SK-N-SH (cell line): ENCODE measurements at regions not wholly inside any gene's neighbourhood (a gene's known extent, or its start where the extent isn't known, plus 50 kb on each side); places are given as distances from the start of the nearest gene placed in this dataset.

Experiments
- CTCF ChIA-PET: fragments of 300-600, 350-600 bp; formaldehyde crosslinking; extraction: SDS; loops from one replicate; lab custom pipeline; 2021; lab: Yijun Ruan, JAX
- POLR2A ChIA-PET: fragments of 350-600 bp; sonication (Branson Sonifier 250); formaldehyde crosslinking; extraction: SDS; loops from one replicate; lab custom pipeline; 2020; ENCODE audit warnings: antibody characterized with exemption, inconsistent platforms; lab: Yijun Ruan, JAX
- DNase-seq: peaks from one replicate; pipeline ENCODE4 v3.0.0; 2012
- H2AFZ ChIP-seq: fragments of 200-600 bp; sonication (generic); 2 replicates; pipeline ENCODE4 v1.8.1; 2016; ENCODE audit warnings: antibody characterized with exemption, mild to moderate bottlenecking, low read depth
- H3F3A ChIP-seq: fragments of 200-600 bp; sonication (generic); replicated peaks from 2 replicates; pipeline ENCODE3; 2016; ENCODE audit warnings: antibody characterized with exemption, mild to moderate bottlenecking; ENCODE audit not compliant: insufficient read depth
- H3K27ac ChIP-seq, 2 experiments: fragments of 200-500 bp in 1 of 2; fragments of 200-600 bp in 1 of 2; sonication (Bioruptor generic) in 1 of 2; sonication (generic), shearing (Covaris generic) in 1 of 2; 2 replicates each; pipeline versions ENCODE4 v1.5.1 to v1.6.1; 2014 to 2016; ENCODE audit warnings: low read depth in 2 of 2, inconsistent platforms in 1 of 2, low read length in 1 of 2, mild to moderate bottlenecking in 1 of 2, mixed read lengths in 1 of 2
- H3K27me3 ChIP-seq: fragments of 200-600 bp; sonication (generic), shearing (Covaris generic); 2 replicates; pipeline ENCODE4 v1.6.1; 2016; ENCODE audit warnings: mixed run types; ENCODE audit not compliant: insufficient read depth
- H3K36me3 ChIP-seq, 2 experiments: fragments of 200-500 bp in 1 of 2; fragments of 200-600 bp in 1 of 2; sonication (Bioruptor generic) in 1 of 2; sonication (generic) in 1 of 2; replicated peaks in 1 of 2; 2 replicates each; pipeline versions ENCODE3 to v1.5.1; 2014 to 2016; ENCODE audit warnings: low read length in 1 of 2, mild to moderate bottlenecking in 1 of 2; ENCODE audit not compliant: insufficient read depth in 2 of 2, control insufficient read depth in 1 of 2
- H3K4me1 ChIP-seq, 2 experiments: fragments of 200-500 bp in 1 of 2; fragments of 200-600 bp in 1 of 2; sonication (Bioruptor generic) in 1 of 2; sonication (generic), shearing (Covaris generic) in 1 of 2; 2 replicates each; pipeline versions ENCODE4 v1.5.1 to v1.6.1; 2014 to 2016; ENCODE audit warnings: low read depth in 1 of 2, low read length in 1 of 2, mixed run types in 1 of 2; ENCODE audit not compliant: insufficient read depth in 2 of 2, control insufficient read depth in 1 of 2
- H3K4me2 ChIP-seq: fragments of 200-600 bp; sonication (generic), shearing (Covaris generic); 2 replicates; pipeline ENCODE4 v1.6.1; 2017; ENCODE audit warnings: mixed run types
- H3K4me3 ChIP-seq, 2 experiments: fragments of 200-500 bp in 1 of 2; fragments of 200-600 bp in 1 of 2; sonication (Bioruptor generic) in 1 of 2; sonication (generic), shearing (Covaris generic) in 1 of 2; 2 replicates each; pipeline versions ENCODE4 v1.5.1 to v1.8.1; 2014 to 2016; ENCODE audit warnings: low read depth in 2 of 2, inconsistent platforms in 1 of 2, low read length in 1 of 2, mild to moderate bottlenecking in 1 of 2, mixed read lengths in 1 of 2, moderate library complexity in 1 of 2
- H3K79me2 ChIP-seq: fragments of 200-600 bp; sonication (generic); 2 replicates; pipeline ENCODE4 v1.8.1; 2017; ENCODE audit warnings: mild to moderate bottlenecking; ENCODE audit not compliant: insufficient read depth
- H3K9ac ChIP-seq: fragments of 200-600 bp; sonication (generic); 2 replicates; pipeline ENCODE4 v1.6.1; 2017; ENCODE audit warnings: mixed run types
- H3K9me2 ChIP-seq: fragments of 200-600 bp; sonication (generic); 2 replicates; pipeline ENCODE4 v1.6.1; 2017; ENCODE audit warnings: mixed run types
- H3K9me3 ChIP-seq: fragments of 200-600 bp; sonication (generic); 2 replicates; pipeline ENCODE4 v1.6.1; 2017; ENCODE audit warnings: mixed run types, mild to moderate bottlenecking, moderate library complexity
- H4K20me1 ChIP-seq: fragments of 200-600 bp; sonication (generic); 2 replicates; pipeline ENCODE4 v1.6.1; 2017; ENCODE audit warnings: mild to moderate bottlenecking, mixed run types; ENCODE audit not compliant: insufficient read depth
- CHD2 ChIP-seq: fragments of 150-350 bp; IDR thresholded peaks from 2 replicates; pipeline ENCODE4 v1.6.1; 2018; ENCODE audit warnings: low read length; ENCODE audit not compliant: partially characterized antibody
- EP300 ChIP-seq, 2 experiments: IDR thresholded peaks; 2 replicates each; pipeline versions ENCODE4 v1.4.0 to v1.6.1; 2012; ENCODE audit warnings: borderline replicate concordance in 1 of 2, low read depth in 1 of 2, low read length in 1 of 2
- EZH2phosphoT487 ChIP-seq: fragments of 200-600 bp; sonication (generic); IDR thresholded peaks from 2 replicates; pipeline ENCODE4 v1.6.1; 2017; ENCODE audit warnings: low read depth, mixed run types, mild to moderate bottlenecking, antibody characterized with exemption, moderate library complexity, borderline replicate concordance
- FOXJ3 ChIP-seq: sonication (generic); formaldehyde crosslinking; IDR thresholded peaks from 2 replicates; pipeline ENCODE4 v1.5.1; 2020; ENCODE audit warnings: mild to moderate bottlenecking, missing genetic modification reagents
- FOXM1 ChIP-seq: IDR thresholded peaks from 2 replicates; pipeline ENCODE4 v1.4.0; 2012; ENCODE audit warnings: low read depth, mild to moderate bottlenecking
- GABPA ChIP-seq: IDR thresholded peaks from 2 replicates; pipeline ENCODE4 v1.4.0; 2012; ENCODE audit warnings: low read depth, mild to moderate bottlenecking
- IRF3 ChIP-seq: fragments of 150-350 bp; IDR thresholded peaks from 2 replicates; pipeline ENCODE4 v1.6.1; 2016; ENCODE audit warnings: mild to moderate bottlenecking, low read depth, low read length
- JUND ChIP-seq: IDR thresholded peaks from 2 replicates; pipeline ENCODE4 v1.4.0; 2012
- MEF2A ChIP-seq: IDR thresholded peaks from 2 replicates; pipeline ENCODE4 v1.4.0; 2012; ENCODE audit warnings: low read depth, borderline replicate concordance
- NFIC ChIP-seq: IDR thresholded peaks from 2 replicates; pipeline ENCODE4 v1.4.0; 2012; ENCODE audit warnings: borderline replicate concordance
- RAD21 ChIP-seq: IDR thresholded peaks from 2 replicates; pipeline ENCODE4 v1.6.1; 2012; ENCODE audit warnings: mild to moderate bottlenecking, low read length
- REST ChIP-seq: IDR thresholded peaks from 2 replicates; pipeline ENCODE4 v1.6.1; 2012; ENCODE audit warnings: mild to moderate bottlenecking, low read depth, low read length, moderate library complexity
- RFX5 ChIP-seq: IDR thresholded peaks from 2 replicates; pipeline ENCODE4 v1.6.1; 2012; ENCODE audit warnings: mild to moderate bottlenecking, improper control_type of control experiment, low read length
- RXRA ChIP-seq: IDR thresholded peaks from 2 replicates; pipeline ENCODE4 v1.4.0; 2012; ENCODE audit warnings: low read depth, mild to moderate bottlenecking, borderline replicate concordance
- SIN3A ChIP-seq: IDR thresholded peaks from 2 replicates; pipeline ENCODE4 v1.6.1; 2012; ENCODE audit warnings: low read depth, mild to moderate bottlenecking, low read length, moderate library complexity, borderline replicate concordance
- TAF1 ChIP-seq: IDR thresholded peaks from 2 replicates; pipeline ENCODE4 v1.6.1; 2012; ENCODE audit warnings: low read depth, mild to moderate bottlenecking, low read length, moderate library complexity, borderline replicate concordance
- USF2 ChIP-seq: fragments of 150-350 bp; IDR thresholded peaks from 2 replicates; pipeline ENCODE4 v1.6.1; 2017; ENCODE audit warnings: antibody characterized with exemption, low read length, low read depth, borderline replicate concordance
- YY1 ChIP-seq: IDR thresholded peaks from 2 replicates; pipeline ENCODE4 v1.4.0; 2012; ENCODE audit warnings: low read depth, mild to moderate bottlenecking
- ZBTB33 ChIP-seq: IDR thresholded peaks from 2 replicates; pipeline ENCODE4 v1.4.0; 2012; ENCODE audit warnings: low read depth, borderline replicate concordance
- WGBS: methylation state at CpG from one replicate; pipeline ENCODE4 v1.1.6; 2017; ENCODE audit warnings: low lambda C conversion rate; 5-methylcytosine and 5-hydroxymethylcytosine counted together

- H3K4me1 ChIP-seq, result no peaks in the 10 kb centered on the region
- no peaks in the 10 kb centered on the region for H3K9me2 ChIP-seq
- no peak overlapping the region for H2AFZ ChIP-seq
- no peaks in the 10 kb centered on the region for H3F3A ChIP-seq
- no peaks in the 10 kb centered on the region for H4K20me1 ChIP-seq
- no peak for DNase-seq
- H3K79me2 ChIP-seq, result no peaks in the 10 kb centered on the region
- H3K4me3 ChIP-seq, result no peak overlapping the region
- peaks cover 6% of the 10 kb centered on the region for H3K9me3 ChIP-seq
- POLR2A ChIA-PET, result no interaction called here
- TF ChIP-seq YY1 (no peak), RFX5 (no peak), REST (no peak), CHD2 (no peak), ZBTB33 (no peak), RXRA (no peak), RAD21 (no peak), GABPA (no peak), EP300 (IDR thresholded peaks at IDR 0.05; ENCODE audit: borderline replicate concordance in 1 of 2, low read depth in 1 of 2, low read length in 1 of 2) (no peak)
- TF ChIP-seq, all 33 proteins: peak for 0
- H3K36me3 ChIP-seq, result no peaks in the 10 kb centered on the region
- H3K4me2 ChIP-seq, result no peak overlapping the region
- H3K9ac ChIP-seq, result no peak overlapping the region
- CTCF ChIA-PET, result interaction anchor here (1.0 kb wide), 1 partner anchor 11 kb away, joined by 3 read pairs; no protein-coding TSS in a partner anchor
- H3K27me3 ChIP-seq, result no peaks in the 10 kb centered on the region
- H3K27ac ChIP-seq, result no peak overlapping the region
These were observed 1153.1 kb upstream of the USP15 start for GRCh38 chr12:61107118-61107517.

- H3K27ac ChIP-seq, result no peak overlapping the region
- no peak overlapping the region for H3K4me3 ChIP-seq
- no peak overlapping the region for H3K4me2 ChIP-seq
- no peak overlapping the region for H2AFZ ChIP-seq
- no peak for DNase-seq
- H3K27me3 ChIP-seq, result no peaks in the 10 kb centered on the region
- H3K9me3 ChIP-seq, result no peaks in the 10 kb centered on the region
- no peaks in the 10 kb centered on the region for H3K36me3 ChIP-seq
- 2% methylated on average over 1 of the region's 1 CpG for WGBS
- H3K79me2 ChIP-seq, result no peaks in the 10 kb centered on the region; the same call in 1 of the 2 replicates
- H3K9ac ChIP-seq, result no peak overlapping the region
- POLR2A ChIA-PET, result no interaction called here
- no peak for TF ChIP-seq EZH2phosphoT487
- TF ChIP-seq CHD2, result no peak
- TF ChIP-seq NFIC, result no peak
- TF ChIP-seq MEF2A, result no peak
- no peak for TF ChIP-seq GABPA
- no peak for TF ChIP-seq USF2
- TF ChIP-seq JUND, result no peak
- no peak for TF ChIP-seq IRF3
- TF ChIP-seq FOXJ3, result no peak
- TF ChIP-seq TAF1, result no peak
- no peak for TF ChIP-seq RXRA
- no peak for TF ChIP-seq FOXM1
- no peak for TF ChIP-seq SIN3A
- TF ChIP-seq, all 33 proteins: peak for 0
- Histone ChIP-seq H3K4me1 (no peaks in the 10 kb centered on the region), H3K9me2 (no peaks in the 10 kb centered on the region), H3F3A (no peaks in the 10 kb centered on the region), H4K20me1 (no peaks in the 10 kb centered on the region)
- CTCF ChIA-PET, result no interaction called here
These were observed 1149.0 kb upstream of the USP15 start for GRCh38 chr12:61111218-61111617.
